ENCODE measurements at regions not wholly inside any gene's neighbourhood (a gene's known extent, or its start where the extent isn't known, plus 50 kb on each side); places are given as distances from the start of the nearest gene placed in this dataset.

DNA sequence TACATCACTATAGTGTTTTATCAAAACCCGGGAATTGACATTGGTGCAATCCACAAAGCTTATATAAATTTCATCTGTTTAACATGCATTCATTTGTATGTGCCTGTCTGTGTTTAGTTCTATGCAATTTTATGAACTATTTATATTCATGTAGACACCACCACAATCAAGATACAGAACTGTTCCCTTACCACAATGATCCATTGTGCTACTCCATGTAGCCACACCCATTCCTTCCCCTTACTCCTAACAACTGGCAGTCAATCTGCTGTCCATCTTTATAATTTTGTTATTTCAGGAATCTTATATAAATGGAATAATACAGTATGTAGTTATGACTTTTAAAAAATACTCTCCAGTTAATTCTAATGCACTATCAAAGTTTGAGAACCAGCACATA lies 389.5 kb downstream of the HTR1A start:
- no peaks in the 10 kb centered on the region for H3K79me1 ChIP-seq (ENCODE audit: low read depth in 1 of 2, low read length in 2 of 2)
- dilution Hi-C loops (cut with HindIII; ENCODE audit: low sequenced_read_pairs, unreplicated experiment) = no loop called here
- ChIA-PET POLR2A (ENCODE audit: unreplicated experiment) (no interaction called here), CTCF (no interaction called here)
- ATAC-seq (ENCODE audit: low read depth) = no peak
- H4K20me1 ChIP-seq (ENCODE audit: insufficient read depth, low read length) = no peaks in the 10 kb centered on the region
- H2BK5ac ChIP-seq (ENCODE audit: low read depth, low read length, poor library complexity, severe bottlenecking) = no peak overlapping the region
- H3K9ac ChIP-seq (ENCODE audit: low read depth, low read length) = no peak overlapping the region
- no peak overlapping the region for H3K4me2 ChIP-seq (ENCODE audit: low read depth, low read length)
- H3K27me3 ChIP-seq (ENCODE audit: control insufficient read depth, insufficient read depth, low read length) = no peaks in the 10 kb centered on the region
- no peak overlapping the region for H4K91ac ChIP-seq (ENCODE audit: insufficient read depth, low read depth, low read length)
- H2AK5ac ChIP-seq (ENCODE audit: low read depth, low read length) = no peak overlapping the region
- no peak overlapping the region for H3K4ac ChIP-seq (ENCODE audit: low read depth, low read length)
- H2BK15ac ChIP-seq (ENCODE audit: low read depth, low read length) = no peak overlapping the region
- H3K36me3 ChIP-seq (ENCODE audit: control insufficient read depth, insufficient read depth, low read length) = no peaks in the 10 kb centered on the region
- DNase-seq = no peak
- in situ Hi-C loops (cut with MboI; ENCODE audit: low sequenced_read_pairs) = no loop called here
- no TSS peak for BruUV-seq (replicated peaks)
- TF ChIP-seq FOS (IDR thresholded peaks at IDR 0.05; ENCODE audit: low read depth, low read length) (no peak), CEBPB (IDR thresholded peaks at IDR 0.05; ENCODE audit: low read depth, low read length) (no peak), MAZ (IDR thresholded peaks at IDR 0.05; ENCODE audit: borderline replicate concordance, low read depth, low read length) (no peak), RFX5 (IDR thresholded peaks at IDR 0.05; ENCODE audit: low read depth, low read length) (no peak), MAFK (IDR thresholded peaks at IDR 0.05; ENCODE audit: low read depth, low read length) (no peak), CTCF (conservative IDR thresholded peaks at IDR 0.05; ENCODE audit: low read depth, low read length) (no peak), RCOR1 (IDR thresholded peaks at IDR 0.05; ENCODE audit: insufficient replicate concordance, low read length) (no peak)
- no peak overlapping the region for H3K23ac ChIP-seq (ENCODE audit: low read depth, low read length)
- H3K4me3 ChIP-seq (ENCODE audit: insufficient read depth, low read depth, low read length) = no peak overlapping the region
- no peak overlapping the region for H4K8ac ChIP-seq (ENCODE audit: low read depth in 2 of 2, low read length in 2 of 2)
- WGBS, 2 experiments (ENCODE audit: extremely low coverage in 2 of 2, insufficient read length in 1 of 2) = no CpG with 5 or more reads among the region's 1 CpG
- intact Hi-C loops (cut with micrococcal nuclease) = no loop called here
- no peaks in the 10 kb centered on the region for H3K9me1 ChIP-seq (ENCODE audit: insufficient read depth, low read length)
- H2AFZ ChIP-seq (replicated peaks; ENCODE audit: low read length, poor library complexity) = no peak overlapping the region
- no peaks in the 10 kb centered on the region for H3K4me1 ChIP-seq (ENCODE audit: control insufficient read depth, insufficient read depth, low read length)
- peaks cover 10% of the 10 kb centered on the region for H3K9me3 ChIP-seq (ENCODE audit: control insufficient read depth, insufficient read depth, low read length)
- no peak overlapping the region for H4K5ac ChIP-seq (ENCODE audit: low read depth, low read length)
- no peak overlapping the region for H2BK20ac ChIP-seq (ENCODE audit: low read depth, low read length)
- no peak overlapping the region for H3K14ac ChIP-seq (replicated peaks; ENCODE audit: low read depth, low read length)
- no peak overlapping the region for H3K18ac ChIP-seq (ENCODE audit: low read depth, low read length)
- H2BK120ac ChIP-seq (ENCODE audit: low read depth, low read length) = no peak overlapping the region
- no peak overlapping the region for H3K56ac ChIP-seq (ENCODE audit: extremely low read depth, insufficient read depth, low read length)
- no peak overlapping the region for H3K27ac ChIP-seq (ENCODE audit: insufficient read depth, low read length)
- H2AK9ac ChIP-seq (replicated peaks; ENCODE audit: low read depth, low read length, poor library complexity) = no peak overlapping the region

Measured in IMR-90 (cell line).